OCI-M1 (cell line): ENCODE measurements at regions not wholly inside any gene's neighbourhood (a gene's known extent, or its start where the extent isn't known, plus 50 kb on each side); places are given as distances from the start of the nearest gene placed in this dataset.
"Not testable (repeated sequence)": the region's sequence is repeated elsewhere in the genome, so short reads cannot be mapped to it uniquely, and the experiment has no call there.

Source experiments
- DNase-seq: peaks from one replicate; lab custom pipeline; 2025; lab: John Stamatoyannopoulos, UW

GRCh38 chr17:70278844-70279462 is 109.6 kb downstream of the KCNJ2 start:
- no peak for DNase-seq

GRCh38 chr17:70286391-70286790 is 117.1 kb downstream of the KCNJ2 start:
- no peak for DNase-seq

- peak; percentile 71 for DNase-seq
Measured at GRCh38 chr17:70288540-70289290, 119.4 kb downstream of the KCNJ2 start.

DNA sequence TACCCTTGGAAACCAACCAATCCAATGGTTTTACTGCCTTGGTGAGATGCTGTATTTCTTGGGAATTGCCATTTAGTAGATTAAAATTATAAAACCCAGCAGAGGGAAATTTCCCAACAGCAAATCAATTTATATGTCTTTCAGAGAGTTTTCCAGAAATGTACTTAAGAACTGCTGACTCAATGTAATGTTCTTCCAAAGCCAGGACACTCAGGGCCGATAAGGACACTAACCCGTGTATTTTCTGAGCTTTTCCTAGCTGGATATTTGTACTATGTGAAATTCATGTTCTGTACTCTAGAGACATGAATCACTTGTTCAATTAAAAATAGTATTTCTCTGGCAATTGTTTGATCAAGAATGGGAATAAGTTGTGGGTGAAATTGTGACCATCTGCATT is 121.4 kb downstream of the KCNJ2 start:
- no peak for DNase-seq

DNA sequence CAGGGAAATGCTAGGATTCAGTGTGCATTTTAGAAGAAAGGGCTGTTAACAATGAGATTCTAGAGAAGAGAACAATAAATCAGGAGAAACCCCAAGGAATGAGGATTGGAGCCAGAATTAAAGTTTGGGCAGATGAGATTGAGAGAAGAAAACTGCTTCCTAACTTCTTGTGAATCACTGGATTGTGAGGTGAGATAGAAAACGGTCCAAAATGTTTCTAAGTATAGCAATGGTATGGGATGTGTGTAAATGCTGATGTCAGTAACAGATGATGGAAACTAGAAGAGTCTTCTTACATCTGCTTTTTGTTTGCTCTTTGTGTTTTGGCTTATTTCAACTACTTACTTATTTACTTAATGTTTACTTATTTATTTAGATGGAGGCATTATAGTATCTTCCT is 123.0 kb downstream of the KCNJ2 start:
- no peak for DNase-seq

GRCh38 chr17:70293564-70294310 is 124.4 kb downstream of the KCNJ2 start:
- not testable (repeated sequence) for DNase-seq

DNA sequence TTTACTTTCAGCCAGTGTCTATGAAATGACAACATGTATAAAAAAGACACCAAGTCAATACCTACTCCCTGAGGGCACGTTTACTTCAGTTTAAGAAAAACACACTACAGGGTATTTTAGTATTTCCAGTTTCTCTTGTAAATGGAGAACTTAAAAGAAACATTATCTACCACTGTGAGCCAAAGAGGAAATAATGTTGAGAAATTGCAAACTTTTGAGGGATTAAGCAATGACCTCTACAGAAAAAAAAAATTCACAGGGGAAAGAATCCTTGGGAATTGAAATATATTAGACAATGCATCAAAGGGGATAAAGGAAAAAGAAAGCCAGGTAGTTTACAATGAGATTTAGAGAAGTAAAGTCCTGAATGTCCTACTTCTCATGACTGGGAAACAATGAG is 126.0 kb downstream of the KCNJ2 start:
- DNase-seq, result peak; percentile 37

GRCh38 chr17:70295731-70296130 is 126.4 kb downstream of the KCNJ2 start:
- no peak for DNase-seq

DNA sequence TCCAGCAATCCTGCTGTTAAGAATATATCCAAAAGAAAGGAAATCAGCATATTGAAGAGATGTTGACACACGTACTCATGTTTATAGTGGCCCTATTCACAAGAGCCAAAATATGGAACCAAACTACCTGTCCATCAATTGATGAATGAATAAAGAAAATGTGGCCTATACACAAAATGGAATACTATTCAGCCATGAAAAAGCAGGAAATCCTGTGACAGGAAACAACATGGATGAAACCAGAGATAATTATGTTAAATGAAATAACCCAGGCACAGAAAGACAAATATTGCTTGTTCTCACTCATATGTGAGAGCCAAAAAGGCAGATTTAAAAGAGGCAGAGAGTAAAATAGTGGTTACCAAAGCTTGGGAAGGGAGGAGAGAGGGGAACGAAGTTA is 127.1 kb downstream of the KCNJ2 start:
- no peak for DNase-seq

DNA sequence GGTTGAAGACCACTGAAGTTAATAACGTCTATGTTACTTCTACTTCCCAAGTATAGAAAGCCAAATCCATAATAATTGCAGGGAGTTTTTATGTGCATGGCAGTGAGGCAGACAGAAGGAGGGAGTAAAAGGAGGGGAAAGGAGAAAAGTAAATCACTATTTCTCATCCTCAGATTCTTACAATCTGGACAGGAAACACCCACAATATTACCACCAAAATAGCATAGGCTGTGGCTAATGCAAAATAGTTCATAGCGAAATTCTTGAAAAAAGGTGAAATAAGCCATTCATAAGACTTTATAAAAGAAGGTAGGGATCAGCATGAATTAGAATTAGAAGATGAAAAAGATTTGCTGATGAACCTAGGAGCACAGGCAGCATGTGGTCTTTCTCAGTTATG is 128.1 kb downstream of the KCNJ2 start:
- DNase-seq, result no peak

DNA sequence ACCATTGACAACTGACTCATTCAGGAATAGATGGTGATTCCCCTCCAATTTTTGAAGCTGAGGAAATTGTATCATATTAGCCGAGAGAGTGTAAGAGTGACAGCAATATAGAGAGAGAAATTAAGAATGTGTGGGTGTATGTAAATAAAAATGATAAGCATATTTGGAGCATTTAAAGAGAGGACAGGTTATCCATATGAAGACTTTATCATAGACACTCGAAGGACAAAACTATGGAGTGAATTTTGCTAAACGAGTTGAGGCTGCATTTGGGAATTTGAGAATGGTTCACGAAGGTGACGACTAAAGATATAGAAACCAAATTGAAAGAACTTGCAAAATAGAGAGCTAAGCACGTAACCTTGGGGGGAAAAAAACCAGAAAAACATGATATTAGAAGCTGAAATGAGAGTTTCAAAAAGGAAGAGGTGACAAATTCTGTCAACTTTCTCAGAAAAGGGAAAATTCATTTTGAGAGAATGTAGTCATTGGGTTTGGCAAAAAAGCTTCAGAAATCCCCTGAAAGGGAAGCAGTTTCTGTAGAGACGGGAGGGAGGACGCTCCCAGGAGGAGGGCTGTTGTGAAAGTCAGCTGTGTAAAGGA is 129.7 kb downstream of the KCNJ2 start:
- no peak for DNase-seq

- DNase-seq, result no peak
Measured at GRCh38 chr17:70307430-70308225, 138.3 kb downstream of the KCNJ2 start.

DNA sequence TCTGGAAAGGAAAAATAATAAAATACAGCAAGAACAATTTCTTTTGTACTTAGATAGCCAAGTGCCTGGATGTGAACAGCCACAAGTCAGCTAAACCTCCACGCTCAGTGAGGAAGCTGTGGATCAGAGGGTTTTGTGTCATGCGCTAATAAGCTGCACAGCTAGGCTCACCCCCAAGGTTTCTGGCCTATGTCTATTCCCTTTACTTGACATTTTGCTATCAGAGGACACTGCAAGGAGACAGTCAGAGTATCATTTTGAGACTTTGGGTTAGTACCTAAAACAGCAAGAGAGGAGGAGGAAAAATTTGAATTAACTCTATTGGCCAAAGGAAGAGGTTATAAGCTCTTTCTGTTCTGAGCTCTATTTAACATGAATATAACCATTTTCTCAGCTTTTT is 139.3 kb downstream of the KCNJ2 start:
- no peak for DNase-seq

- peak; percentile 39 for DNase-seq
Measured at GRCh38 chr17:70310221-70310672, 140.9 kb downstream of the KCNJ2 start.

GRCh38 chr17:70313086-70313852 is 143.9 kb downstream of the KCNJ2 start:
- no peak for DNase-seq

GRCh38 chr17:70314096-70314495 is 144.8 kb downstream of the KCNJ2 start:
- no peak for DNase-seq

GRCh38 chr17:70314506-70314905 is 145.2 kb downstream of the KCNJ2 start:
- DNase-seq, result peak; percentile 21

- no peak for DNase-seq
Measured at GRCh38 chr17:70317421-70317820, 148.1 kb downstream of the KCNJ2 start.

GRCh38 chr17:70318051-70318450 is 148.7 kb downstream of the KCNJ2 start:
- DNase-seq, result no peak

DNA sequence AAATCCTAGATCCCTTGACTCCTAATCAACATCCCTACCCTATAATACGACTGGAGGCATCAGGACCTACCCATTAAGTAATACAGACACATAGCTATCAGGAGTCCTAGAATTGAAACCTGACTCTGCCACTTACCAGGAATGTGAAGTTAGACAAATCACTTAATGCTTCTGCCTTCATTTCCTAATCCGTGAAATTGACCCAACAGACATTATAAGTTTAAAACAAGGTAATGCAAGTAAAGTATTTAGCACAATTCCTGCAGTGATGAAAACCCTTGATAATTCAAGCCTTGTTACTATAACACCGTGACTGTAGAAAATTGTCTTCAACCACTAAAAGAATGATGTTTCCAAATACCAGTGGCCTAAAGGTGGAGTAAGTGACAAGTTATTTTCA is 150.2 kb downstream of the KCNJ2 start:
- DNase-seq, result no peak
